ENCODE measurements at regions not wholly inside any gene's neighbourhood (a gene's known extent, or its start where the extent isn't known, plus 50 kb on each side); places are given as distances from the start of the nearest gene placed in this dataset.
"Not testable (repeated sequence)": the region's sequence is repeated elsewhere in the genome, so short reads cannot be mapped to it uniquely, and the experiment has no call there.

- no peak for DNase-seq (ENCODE audit: low read depth in 3 of 3)
Observed at GRCh38 chr4:131296192-131296591, 1852.9 kb upstream of the PCDH10 start.

GRCh38 chr4:131302108-131302507 lies 1847.0 kb upstream of the PCDH10 start:
- DNase-seq (ENCODE audit: low read depth in 3 of 3), result no peak

GRCh38 chr4:131304686-131305085 lies 1844.4 kb upstream of the PCDH10 start:
- no peak for DNase-seq (ENCODE audit: low read depth in 3 of 3)

- DNase-seq (ENCODE audit: low read depth in 3 of 3), result no peak
Observed at GRCh38 chr4:131309628-131310027, 1839.5 kb upstream of the PCDH10 start.

- no peak for DNase-seq (ENCODE audit: low read depth in 3 of 3)
Observed at GRCh38 chr4:131316086-131316485, 1833.0 kb upstream of the PCDH10 start.

- DNase-seq (ENCODE audit: low read depth in 3 of 3), result no peak
Observed at GRCh38 chr4:131337936-131338335, 1811.2 kb upstream of the PCDH10 start.

- no peak for DNase-seq (ENCODE audit: low read depth in 3 of 3)
Observed at GRCh38 chr4:131339137-131339536, 1810.0 kb upstream of the PCDH10 start.

- DNase-seq (ENCODE audit: low read depth in 3 of 3), result no peak
Observed at GRCh38 chr4:131344761-131345160, 1804.3 kb upstream of the PCDH10 start.

- DNase-seq (ENCODE audit: low read depth in 3 of 3), result no peak
Observed at GRCh38 chr4:131347816-131348215, 1801.3 kb upstream of the PCDH10 start.

- no peak for DNase-seq (ENCODE audit: low read depth in 3 of 3)
Observed at GRCh38 chr4:131348263-131348662, 1800.8 kb upstream of the PCDH10 start.

- DNase-seq (ENCODE audit: low read depth in 3 of 3), result not testable (repeated sequence)
Observed at GRCh38 chr4:131352371-131352770, 1796.7 kb upstream of the PCDH10 start.

GRCh38 chr4:131366714-131367113 lies 1782.4 kb upstream of the PCDH10 start:
- DNase-seq (ENCODE audit: low read depth in 3 of 3), result no peak

- DNase-seq (ENCODE audit: low read depth in 3 of 3), result no peak
Observed at GRCh38 chr4:131367441-131367840, 1781.7 kb upstream of the PCDH10 start.

- no peak for DNase-seq (ENCODE audit: low read depth in 3 of 3)
Observed at GRCh38 chr4:131370846-131371245, 1778.2 kb upstream of the PCDH10 start.

- DNase-seq (ENCODE audit: low read depth in 3 of 3), result no peak
Observed at GRCh38 chr4:131381055-131381454, 1768.0 kb upstream of the PCDH10 start.

GRCh38 chr4:131382839-131383238 lies 1766.3 kb upstream of the PCDH10 start:
- no peak for DNase-seq (ENCODE audit: low read depth in 3 of 3)

GRCh38 chr4:131388277-131388676 lies 1760.8 kb upstream of the PCDH10 start:
- DNase-seq (ENCODE audit: low read depth in 3 of 3), result no peak

GRCh38 chr4:131408102-131408501 lies 1741.0 kb upstream of the PCDH10 start:
- no peak for DNase-seq (ENCODE audit: low read depth in 3 of 3)

- DNase-seq (ENCODE audit: low read depth in 3 of 3), result no peak
Observed at GRCh38 chr4:131411393-131411792, 1737.7 kb upstream of the PCDH10 start.

- no peak for DNase-seq (ENCODE audit: low read depth in 3 of 3)
Observed at GRCh38 chr4:131419147-131419546, 1729.9 kb upstream of the PCDH10 start.

GRCh38 chr4:131426023-131426758 lies 1722.9 kb upstream of the PCDH10 start:
- DNase-seq (ENCODE audit: low read depth in 3 of 3), result no peak

GRCh38 chr4:131427000-131427399 lies 1722.1 kb upstream of the PCDH10 start:
- no peak for DNase-seq (ENCODE audit: low read depth in 3 of 3)

GRCh38 chr4:131430302-131430701 lies 1718.8 kb upstream of the PCDH10 start:
- no peak for DNase-seq (ENCODE audit: low read depth in 3 of 3)
